ENCODE measurements at regions not wholly inside any gene's neighbourhood (a gene's known extent, or its start where the extent isn't known, plus 50 kb on each side); places are given as distances from the start of the nearest gene placed in this dataset.

- TF ChIP-seq, protein P1, sequence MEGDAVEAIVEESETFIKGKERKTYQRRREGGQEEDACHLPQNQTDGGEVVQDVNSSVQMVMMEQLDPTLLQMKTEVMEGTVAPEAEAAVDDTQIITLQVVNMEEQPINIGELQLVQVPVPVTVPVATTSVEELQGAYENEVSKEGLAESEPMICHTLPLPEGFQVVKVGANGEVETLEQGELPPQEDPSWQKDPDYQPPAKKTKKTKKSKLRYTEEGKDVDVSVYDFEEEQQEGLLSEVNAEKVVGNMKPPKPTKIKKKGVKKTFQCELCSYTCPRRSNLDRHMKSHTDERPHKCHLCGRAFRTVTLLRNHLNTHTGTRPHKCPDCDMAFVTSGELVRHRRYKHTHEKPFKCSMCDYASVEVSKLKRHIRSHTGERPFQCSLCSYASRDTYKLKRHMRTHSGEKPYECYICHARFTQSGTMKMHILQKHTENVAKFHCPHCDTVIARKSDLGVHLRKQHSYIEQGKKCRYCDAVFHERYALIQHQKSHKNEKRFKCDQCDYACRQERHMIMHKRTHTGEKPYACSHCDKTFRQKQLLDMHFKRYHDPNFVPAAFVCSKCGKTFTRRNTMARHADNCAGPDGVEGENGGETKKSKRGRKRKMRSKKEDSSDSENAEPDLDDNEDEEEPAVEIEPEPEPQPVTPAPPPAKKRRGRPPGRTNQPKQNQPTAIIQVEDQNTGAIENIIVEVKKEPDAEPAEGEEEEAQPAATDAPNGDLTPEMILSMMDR (IDR thresholded peaks at IDR 0.05): no peak
- TF ChIP-seq POLR2A (IDR thresholded peaks at IDR 0.05): no peak
Observed at GRCh38 chr11:115556984-115557383, 52.8 kb upstream of the CADM1 start.

Measured in esophagus squamous epithelium (tissue), 4 donors.